Natural killer cell (primary cell): ENCODE measurements at regions not wholly inside any gene's neighbourhood (a gene's known extent, or its start where the extent isn't known, plus 50 kb on each side); places are given as distances from the start of the nearest gene placed in this dataset.

Experiments
- ATAC-seq, 3 donors: fragments of 150-1000 bp in 2 of 3; fragments of 200-7000 bp in 1 of 3; cut with Tn5 transposase; 1 replicate in 1 of 3; 2 replicates in 2 of 3; pipeline ENCODE4 v1.10.0; 2021; ENCODE audit warnings: mild to moderate bottlenecking in 2 of 3, moderate library complexity in 2 of 3
- DNase-seq, 2 donors: peaks; one replicate each; pipeline versions ENCODE4 v3.0.0 to v3.0.0-alpha.2; 2013 to 2021; ENCODE audit warnings: mixed read lengths in 1 of 2
- H3K27ac ChIP-seq: one replicate; pipeline ENCODE4 v1.5.1; 2013; ENCODE audit warnings: mild to moderate bottlenecking, low read length
- H3K27me3 ChIP-seq: one replicate; pipeline ENCODE4 v1.6.1; 2013; ENCODE audit warnings: low read length; ENCODE audit not compliant: control insufficient read depth, insufficient read depth
- H3K36me3 ChIP-seq: one replicate; pipeline ENCODE4 v1.6.1; 2013; ENCODE audit warnings: low read length; ENCODE audit not compliant: control insufficient read depth, insufficient read depth
- H3K4me1 ChIP-seq: one replicate; pipeline ENCODE4 v1.6.1; 2013; ENCODE audit warnings: low read length; ENCODE audit not compliant: control insufficient read depth, insufficient read depth
- H3K4me3 ChIP-seq: one replicate; pipeline ENCODE4 v1.5.1; 2013; ENCODE audit warnings: low read length
- H3K9me3 ChIP-seq: one replicate; pipeline ENCODE4 v1.6.1; 2013; ENCODE audit warnings: low read length; ENCODE audit not compliant: control insufficient read depth, insufficient read depth
- H3K27ac Mint-ChIP-seq, 2 donors: one replicate each; pipeline ENCODE4 v1.8.0; 2022; ENCODE audit warnings: mild to moderate bottlenecking in 2 of 2, mixed read lengths in 2 of 2, moderate library complexity in 1 of 2
- H3K27me3 Mint-ChIP-seq, 2 donors: one replicate each; pipeline ENCODE4 v1.8.0; 2022; ENCODE audit warnings: low read depth in 2 of 2, mixed read lengths in 2 of 2
- H3K36me3 Mint-ChIP-seq: one replicate; pipeline ENCODE4 v1.8.0; 2022; ENCODE audit warnings: mixed read lengths
- H3K4me1 Mint-ChIP-seq, 2 donors: one replicate each; pipeline ENCODE4 v1.8.0; 2022; ENCODE audit warnings: mixed read lengths in 2 of 2
- H3K4me3 Mint-ChIP-seq: one replicate; pipeline ENCODE4 v1.8.0; 2022; ENCODE audit warnings: mild to moderate bottlenecking, moderate library complexity, mixed read lengths
- H3K9me3 Mint-ChIP-seq, 2 donors: one replicate each; pipeline ENCODE4 v1.8.0; 2022; ENCODE audit warnings: mixed read lengths in 2 of 2
- WGBS: methylation state at CpG from one replicate; pipeline ENCODE4 v1.1.7; 2013; ENCODE audit warnings: missing lambda C conversion rate; ENCODE audit not compliant: insufficient coverage; 5-methylcytosine and 5-hydroxymethylcytosine counted together
- intact Hi-C: fragments of 100-400 bp; cut with micrococcal nuclease; formaldehyde crosslinking; loops from one replicate; pipeline ENCODE4 v1.14.2; 2022
- TF ChIP-seq, protein P1 (sequence below): fragments of 200-600 bp; IDR thresholded peaks from one replicate; pipeline ENCODE4 v1.8.0; 2022; ENCODE audit warnings: antibody characterized with exemption

DNA sequence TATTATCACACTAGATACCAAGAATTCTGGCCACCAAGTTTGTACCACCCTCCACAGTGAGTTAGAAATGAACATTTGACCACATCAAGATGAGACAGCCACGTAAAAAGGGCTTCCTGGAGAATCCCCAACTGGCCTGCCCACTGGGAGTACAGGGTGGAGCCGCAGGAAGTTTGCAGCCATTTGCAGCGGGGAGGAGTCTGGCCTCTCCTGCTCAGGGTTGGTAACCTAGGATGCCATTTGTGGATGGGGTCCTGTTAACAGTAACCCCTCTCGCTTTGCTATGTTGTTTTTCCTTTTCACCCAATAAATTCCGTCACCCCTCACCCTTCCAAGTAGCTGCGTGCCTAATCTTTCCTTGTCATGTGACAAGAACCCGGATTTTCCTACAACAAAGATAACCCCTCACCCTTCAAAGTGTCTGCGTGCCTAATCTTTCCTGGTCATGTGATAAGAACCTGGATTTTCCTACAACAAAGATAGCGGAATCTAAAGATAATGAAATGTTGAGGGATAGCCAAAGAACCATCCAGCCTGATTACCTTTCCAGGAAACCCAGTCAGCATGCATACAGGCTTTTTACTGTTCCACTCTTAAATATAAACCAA, 245.4 kb downstream of the NAF1 start:
- Histone ChIP-seq H3K9me3 (no peaks in the 10 kb centered on the region), H3K4me3 (no peak overlapping the region), H3K36me3 (no peaks in the 10 kb centered on the region), H3K4me1 (no peaks in the 10 kb centered on the region), H3K27ac (no peak overlapping the region), H3K27me3 (no peaks in the 10 kb centered on the region)
- H3K9me3 Mint-ChIP-seq = peaks cover 7 to 10% of the 10 kb centered on the region in 2 donors
- H3K4me3 Mint-ChIP-seq = no peak overlapping the region
- TF ChIP-seq, protein P1, sequence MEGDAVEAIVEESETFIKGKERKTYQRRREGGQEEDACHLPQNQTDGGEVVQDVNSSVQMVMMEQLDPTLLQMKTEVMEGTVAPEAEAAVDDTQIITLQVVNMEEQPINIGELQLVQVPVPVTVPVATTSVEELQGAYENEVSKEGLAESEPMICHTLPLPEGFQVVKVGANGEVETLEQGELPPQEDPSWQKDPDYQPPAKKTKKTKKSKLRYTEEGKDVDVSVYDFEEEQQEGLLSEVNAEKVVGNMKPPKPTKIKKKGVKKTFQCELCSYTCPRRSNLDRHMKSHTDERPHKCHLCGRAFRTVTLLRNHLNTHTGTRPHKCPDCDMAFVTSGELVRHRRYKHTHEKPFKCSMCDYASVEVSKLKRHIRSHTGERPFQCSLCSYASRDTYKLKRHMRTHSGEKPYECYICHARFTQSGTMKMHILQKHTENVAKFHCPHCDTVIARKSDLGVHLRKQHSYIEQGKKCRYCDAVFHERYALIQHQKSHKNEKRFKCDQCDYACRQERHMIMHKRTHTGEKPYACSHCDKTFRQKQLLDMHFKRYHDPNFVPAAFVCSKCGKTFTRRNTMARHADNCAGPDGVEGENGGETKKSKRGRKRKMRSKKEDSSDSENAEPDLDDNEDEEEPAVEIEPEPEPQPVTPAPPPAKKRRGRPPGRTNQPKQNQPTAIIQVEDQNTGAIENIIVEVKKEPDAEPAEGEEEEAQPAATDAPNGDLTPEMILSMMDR = no peak
- WGBS = 88% methylated on average over 9 of the region's 9 CpGs
- intact Hi-C loops = no loop called here
- no peaks in the 10 kb centered on the region for H3K36me3 Mint-ChIP-seq
- DNase-seq (no peak), ATAC-seq (no peak)
- no peaks in the 10 kb centered on the region for H3K27me3 Mint-ChIP-seq
- H3K4me1 Mint-ChIP-seq = no peaks in the 10 kb centered on the region
- no peak overlapping the region for H3K27ac Mint-ChIP-seq

GRCh38 chr4:162920649-162921048, 246.0 kb downstream of the NAF1 start:
- TF ChIP-seq, protein P1 = no peak
- no peaks in the 10 kb centered on the region for H3K27me3 Mint-ChIP-seq
- peaks cover 5 to 9% of the 10 kb centered on the region in 2 donors for H3K9me3 Mint-ChIP-seq
- no peak overlapping the region for H3K4me3 Mint-ChIP-seq
- ATAC-seq (no peak), DNase-seq (no peak)
- H3K36me3 Mint-ChIP-seq = no peaks in the 10 kb centered on the region
- no peaks in the 10 kb centered on the region for H3K27me3 ChIP-seq
- no peaks in the 10 kb centered on the region for H3K36me3 ChIP-seq
- 90% methylated on average over 2 of the region's 3 CpGs for WGBS
- no peaks in the 10 kb centered on the region for H3K4me1 Mint-ChIP-seq
- no peaks in the 10 kb centered on the region for H3K4me1 ChIP-seq
- H3K4me3 ChIP-seq = no peak overlapping the region
- H3K27ac Mint-ChIP-seq = no peak overlapping the region
- H3K27ac ChIP-seq = no peak overlapping the region
- H3K9me3 ChIP-seq = no peaks in the 10 kb centered on the region
- intact Hi-C loops = no loop called here

DNA sequence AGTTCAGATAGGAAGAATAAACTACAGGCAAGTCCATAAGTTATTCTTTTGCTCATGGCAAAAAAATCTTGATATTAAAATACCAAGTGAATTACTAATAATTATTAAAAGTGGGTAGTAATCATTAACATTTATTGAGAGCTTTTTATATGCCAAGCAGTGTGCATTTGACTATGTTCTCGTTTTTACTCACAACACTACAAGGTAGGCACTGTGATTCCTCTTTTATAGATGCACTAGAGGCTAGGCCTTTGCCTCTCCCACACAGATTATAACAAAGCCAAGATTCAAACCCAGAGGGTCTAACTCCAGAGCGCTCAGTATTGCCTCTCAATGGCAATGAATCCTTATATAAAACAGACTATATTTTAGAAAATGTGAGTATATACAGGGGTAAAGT, 254.2 kb downstream of the NAF1 start:
- H3K4me3 ChIP-seq = no peak overlapping the region
- no peak overlapping the region for H3K4me3 Mint-ChIP-seq
- TF ChIP-seq, protein P1 = no peak

DNA sequence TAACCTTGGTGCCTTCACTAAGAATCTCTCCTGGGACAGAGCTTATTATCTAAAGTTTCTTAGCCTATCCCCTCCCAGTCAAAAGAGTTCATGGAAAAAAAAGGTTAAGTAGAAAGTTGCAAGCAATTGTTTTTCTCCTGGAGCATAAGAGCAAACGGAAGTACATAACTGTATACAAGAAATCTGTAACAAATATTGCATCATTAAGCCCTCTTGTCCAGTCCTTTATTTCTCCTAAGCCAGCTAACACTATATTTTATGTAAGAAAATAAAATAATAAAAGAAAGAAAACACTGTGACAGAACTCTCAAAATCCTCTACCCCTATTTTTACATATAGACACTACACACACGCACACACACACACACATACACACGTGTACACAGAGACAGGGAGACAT, 255.3 kb downstream of the NAF1 start:
- Histone ChIP-seq H3K36me3 (no peaks in the 10 kb centered on the region), H3K4me1 (no peaks in the 10 kb centered on the region), H3K27me3 (no peaks in the 10 kb centered on the region), H3K9me3 (peaks cover 5% of the 10 kb centered on the region), H3K27ac (no peak overlapping the region), H3K4me3 (no peak overlapping the region)
- 63% methylated on average over 2 of the region's 3 CpGs for WGBS
- intact Hi-C loops = no loop called here
- H3K27ac Mint-ChIP-seq = no peak overlapping the region
- no peak for DNase-seq
- no peaks in the 10 kb centered on the region for H3K27me3 Mint-ChIP-seq
- TF ChIP-seq, protein P1 = no peak
- no peak overlapping the region for H3K4me3 Mint-ChIP-seq
- ATAC-seq = no peak
- peaks cover 4 to 12% of the 10 kb centered on the region in 2 donors for H3K9me3 Mint-ChIP-seq
- no peaks in the 10 kb centered on the region for H3K4me1 Mint-ChIP-seq
- H3K36me3 Mint-ChIP-seq = no peaks in the 10 kb centered on the region

More for the DNA sequence above, 254.2 kb downstream of the NAF1 start:
- Mint-ChIP-seq H3K27ac (no peak overlapping the region), H3K36me3 (no peaks in the 10 kb centered on the region), H3K4me1 (no peaks in the 10 kb centered on the region), H3K27me3 (no peaks in the 10 kb centered on the region), H3K9me3 (peaks cover 5 to 9% of the 10 kb centered on the region in 2 donors)
- Histone ChIP-seq H3K27me3 (no peaks in the 10 kb centered on the region), H3K27ac (no peak overlapping the region), H3K4me1 (no peaks in the 10 kb centered on the region), H3K9me3 (peaks cover 5% of the 10 kb centered on the region), H3K36me3 (no peaks in the 10 kb centered on the region)
- WGBS = 33% methylated on average over 1 of the region's 2 CpGs
- DNase-seq (no peak), ATAC-seq (no peak)
- intact Hi-C loops = no loop called here
